Caco-2 (cell line): ENCODE measurements at regions not wholly inside any gene's neighbourhood (a gene's known extent, or its start where the extent isn't known, plus 50 kb on each side); places are given as distances from the start of the nearest gene placed in this dataset.

Experiments
- BruUV-seq: library from RNA; stranded (reverse); fragments of 400-500 nt; replicated peaks from 2 replicates; lab custom pipeline; 2021; lab: Mats Ljungman, UMichigan
- CTCF ChIA-PET: fragments of 300-600 bp; sonication (Branson Sonifier 250); formaldehyde crosslinking; loops from one replicate; lab custom pipeline; 2022; ENCODE audit warnings: antibody characterized with exemption; lab: Charles Lee
- POLR2A ChIA-PET: fragments of 300-600 bp; sonication (Branson Sonifier 250); formaldehyde crosslinking; loops from one replicate; lab custom pipeline; 2022; ENCODE audit warnings: antibody characterized with exemption; lab: Charles Lee
- DNase-seq, 2 experiments: peaks; one replicate each; pipeline versions ENCODE4 v3.0.0 to v3.0.0-alpha.2; 2020 to 2022
- H3K27me3 ChIP-seq: replicated peaks from 2 replicates; pipeline ENCODE4 v1.6.0; 2011; ENCODE audit warnings: low read length; ENCODE audit not compliant: control insufficient read depth, insufficient read depth
- H3K36me3 ChIP-seq: 2 replicates; pipeline ENCODE4 v1.5.1; 2011; ENCODE audit warnings: low read length; ENCODE audit not compliant: control insufficient read depth, insufficient read depth
- H3K4me1 ChIP-seq: fragments of 250-450 bp; sonication (Bioruptor Pico); 2 replicates; pipeline ENCODE4 v1.5.1; 2020; ENCODE audit warnings: mild to moderate bottlenecking
- H3K4me3 ChIP-seq: 2 replicates; pipeline ENCODE4 v1.5.1; 2011; ENCODE audit warnings: low read depth, mild to moderate bottlenecking, control low read depth, low read length
- H3K9me3 ChIP-seq: fragments of 250-450 bp; sonication (Bioruptor Pico); 2 replicates; pipeline ENCODE4 v1.5.1; 2020; ENCODE audit warnings: mild to moderate bottlenecking, moderate library complexity
- H3K27ac Mint-ChIP-seq: one replicate; pipeline ENCODE4 v1.8.0; 2022; ENCODE audit warnings: mixed read lengths; ENCODE audit not compliant: unreplicated experiment
- H3K27me3 Mint-ChIP-seq: one replicate; pipeline ENCODE4 v1.8.0; 2022; ENCODE audit warnings: mixed read lengths; ENCODE audit not compliant: insufficient read depth, unreplicated experiment
- H3K36me3 Mint-ChIP-seq: one replicate; pipeline ENCODE4 v1.8.0; 2022; ENCODE audit warnings: mild to moderate bottlenecking, mixed read lengths; ENCODE audit not compliant: insufficient read depth, unreplicated experiment
- H3K4me1 Mint-ChIP-seq: one replicate; pipeline ENCODE4 v1.8.0; 2022; ENCODE audit warnings: low read depth, mixed read lengths; ENCODE audit not compliant: unreplicated experiment
- H3K4me3 Mint-ChIP-seq: one replicate; pipeline ENCODE4 v1.8.0; 2022; ENCODE audit warnings: mild to moderate bottlenecking, moderate library complexity, mixed read lengths; ENCODE audit not compliant: unreplicated experiment
- H3K9me3 Mint-ChIP-seq: one replicate; pipeline ENCODE4 v1.8.0; 2022; ENCODE audit warnings: mixed read lengths; ENCODE audit not compliant: unreplicated experiment
- CTCF ChIP-seq, 2 experiments: fragments of 200-600 bp in 1 of 2; IDR thresholded peaks; 1 replicate in 1 of 2; 2 replicates in 1 of 2; pipeline versions ENCODE4 v1.5.1 to v1.8.0; 2011 to 2022; ENCODE audit warnings: antibody characterized with exemption in 1 of 2, control low read depth in 1 of 2, inconsistent platforms in 1 of 2, low read depth in 1 of 2, low read length in 1 of 2, mild to moderate bottlenecking in 1 of 2, moderate library complexity in 1 of 2; ENCODE audit not compliant: insufficient read depth in 1 of 2, severe bottlenecking in 1 of 2, unreplicated experiment in 1 of 2
- intact Hi-C: fragments of 100-400 bp; cut with micrococcal nuclease; formaldehyde crosslinking; loops from one replicate; pipeline ENCODE4 v1.10.0; 2022; ENCODE audit not compliant: unreplicated experiment

DNA sequence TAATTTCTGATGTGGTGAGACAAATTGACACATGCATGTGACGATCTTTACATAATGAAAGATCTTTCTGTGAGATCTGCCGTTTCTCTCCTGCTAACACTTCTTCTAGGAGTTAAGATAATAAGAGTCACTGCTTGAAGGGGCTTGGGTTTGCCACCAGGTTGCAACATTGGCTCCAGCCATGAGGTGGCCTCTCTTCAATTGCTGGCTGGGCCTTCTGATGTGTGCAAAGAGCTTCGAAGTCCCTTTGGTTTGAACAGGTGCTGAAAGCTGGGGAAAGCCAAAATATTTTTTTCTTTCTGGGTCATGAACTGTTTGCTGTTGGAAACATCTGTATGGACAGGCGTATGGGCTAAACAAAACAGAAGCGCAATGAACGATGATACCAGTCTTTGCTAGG is 204.1 kb upstream of the SALL1 start:
- BruUV-seq = no TSS peak
- no peak for TF ChIP-seq CTCF (IDR thresholded peaks at IDR 0.05; ENCODE audit: insufficient read depth in 1 of 2, low read depth in 1 of 2, low read length in 1 of 2, severe bottlenecking in 1 of 2, unreplicated experiment in 1 of 2)

DNA sequence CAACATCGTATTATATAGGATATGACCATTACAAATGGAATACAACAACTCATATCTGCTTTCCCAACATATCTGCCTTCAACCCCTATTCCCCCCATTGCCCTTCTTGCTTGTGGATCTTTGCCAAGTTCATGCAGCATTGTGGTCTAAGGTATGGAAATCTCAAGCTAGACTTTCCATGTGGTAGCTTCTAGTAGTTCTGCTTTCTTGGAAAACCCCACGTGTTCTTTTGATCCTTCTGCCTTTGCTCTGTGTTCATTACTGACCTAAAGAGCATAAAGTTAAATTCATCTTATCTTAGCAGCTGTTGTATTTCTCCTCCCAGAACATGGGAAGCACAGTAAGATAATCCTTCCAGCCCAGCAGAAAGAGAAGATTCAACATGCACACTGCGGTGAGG is 202.0 kb upstream of the SALL1 start:
- CTCF ChIA-PET = no interaction called here
- H3K4me3 Mint-ChIP-seq = no peak overlapping the region
- intact Hi-C loops = no loop called here
- no peaks in the 10 kb centered on the region for H3K9me3 Mint-ChIP-seq
- no peaks in the 10 kb centered on the region for H3K4me1 ChIP-seq
- H3K4me1 Mint-ChIP-seq = no peaks in the 10 kb centered on the region
- H3K27me3 ChIP-seq = no peaks in the 10 kb centered on the region; the same call in 1 of the 2 replicates
- H3K36me3 ChIP-seq = no peaks in the 10 kb centered on the region
- no peak overlapping the region for H3K27ac Mint-ChIP-seq
- H3K9me3 ChIP-seq = no peaks in the 10 kb centered on the region
- H3K27me3 Mint-ChIP-seq = peaks cover 4% of the 10 kb centered on the region
- TF ChIP-seq CTCF (IDR thresholded peaks at IDR 0.05; ENCODE audit: insufficient read depth in 1 of 2, low read depth in 1 of 2, low read length in 1 of 2, severe bottlenecking in 1 of 2, unreplicated experiment in 1 of 2) = no peak
- no peak for DNase-seq
- no TSS peak for BruUV-seq
- H3K4me3 ChIP-seq = no peak overlapping the region
- H3K36me3 Mint-ChIP-seq = no peaks in the 10 kb centered on the region
- POLR2A ChIA-PET = no interaction called here

More for the DNA sequence above, 204.1 kb upstream of the SALL1 start:
- Histone ChIP-seq H3K4me3 (no peak overlapping the region), H3K27me3 (no peaks in the 10 kb centered on the region; the same call in 1 of the 2 replicates), H3K36me3 (no peaks in the 10 kb centered on the region), H3K9me3 (no peaks in the 10 kb centered on the region), H3K4me1 (no peaks in the 10 kb centered on the region)
- Mint-ChIP-seq H3K9me3 (no peaks in the 10 kb centered on the region), H3K27me3 (peaks cover 4% of the 10 kb centered on the region), H3K4me3 (no peak overlapping the region), H3K4me1 (no peaks in the 10 kb centered on the region), H3K36me3 (no peaks in the 10 kb centered on the region), H3K27ac (no peak overlapping the region)
- POLR2A ChIA-PET = no interaction called here
- intact Hi-C loops = no loop called here
- DNase-seq = no peak
- CTCF ChIA-PET = no interaction called here

- no peaks in the 10 kb centered on the region for H3K27me3 ChIP-seq
- no peaks in the 10 kb centered on the region for H3K36me3 ChIP-seq
- no peaks in the 10 kb centered on the region for H3K9me3 ChIP-seq
- ChIA-PET CTCF (no interaction called here), POLR2A (no interaction called here)
- H3K27me3 Mint-ChIP-seq = peaks cover 4% of the 10 kb centered on the region
- no peaks in the 10 kb centered on the region for H3K9me3 Mint-ChIP-seq
- no peak overlapping the region for H3K4me3 Mint-ChIP-seq
- DNase-seq = no peak
- H3K4me1 ChIP-seq = no peaks in the 10 kb centered on the region
- no peaks in the 10 kb centered on the region for H3K4me1 Mint-ChIP-seq
- no peak overlapping the region for H3K4me3 ChIP-seq
- intact Hi-C loops = no loop called here
- TF ChIP-seq CTCF (IDR thresholded peaks at IDR 0.05; ENCODE audit: insufficient read depth in 1 of 2, low read depth in 1 of 2, low read length in 1 of 2, severe bottlenecking in 1 of 2, unreplicated experiment in 1 of 2) = no peak
- no peaks in the 10 kb centered on the region for H3K36me3 Mint-ChIP-seq
- H3K27ac Mint-ChIP-seq = no peak overlapping the region
- BruUV-seq = no TSS peak
Measured at GRCh38 chr16:51349626-51350025, 198.6 kb upstream of the SALL1 start.
